ENCODE measurements at regions not wholly inside any gene's neighbourhood (a gene's known extent, or its start where the extent isn't known, plus 50 kb on each side); places are given as distances from the start of the nearest gene placed in this dataset.

GRCh38 chr17:10992106-10992880, 154.4 kb upstream of the PIRT start:
- H3K4me1 ChIP-seq (replicated peaks in 1 of 2; ENCODE audit: control insufficient read depth in 2 of 2, insufficient read depth in 2 of 2, low read length in 2 of 2) = no peaks in the 10 kb centered on the region
- ChIA-PET POLR2A (no interaction called here), CTCF (ENCODE audit: low intra/inter-chr PET ratio) (no interaction called here)
- no peaks in the 10 kb centered on the region for H4K20me1 ChIP-seq (replicated peaks; ENCODE audit: control insufficient read depth, insufficient read depth, low read length)
- H3K9me3 ChIP-seq (replicated peaks; ENCODE audit: control insufficient read depth, insufficient read depth, low read depth, low read length) = no peaks in the 10 kb centered on the region
- no peak overlapping the region for H2AFZ ChIP-seq (ENCODE audit: low read depth, low read length)
- in situ Hi-C loops (cut with MboI) = no loop called here
- ATAC-seq (no peak), DNase-seq (ENCODE audit: extremely low read depth in 1 of 4, low spot score in 3 of 4) (no peak), FAIRE-seq (no peak)
- no peaks in the 10 kb centered on the region for H3K27me3 ChIP-seq (ENCODE audit: control insufficient read depth in 2 of 2, insufficient read depth in 2 of 2, low read length in 2 of 2)
- H3K79me2 ChIP-seq (ENCODE audit: control insufficient read depth, insufficient read depth, low read length) = no peaks in the 10 kb centered on the region
- H3K36me3 ChIP-seq (ENCODE audit: control insufficient read depth, insufficient read depth, low read length) = no peaks in the 10 kb centered on the region
- no peak overlapping the region for H3K27ac ChIP-seq (ENCODE audit: extremely low read depth, low read depth, low read length)
- no peak overlapping the region for H3K9ac ChIP-seq (ENCODE audit: insufficient read depth in 1 of 2, low read depth in 2 of 2, low read length in 2 of 2)
- BruUV-seq (replicated peaks) = no TSS peak
- intact Hi-C loops (cut with micrococcal nuclease) = no loop called here
- TF ChIP-seq ZNF408 (CRISPR knock-in tag; IDR thresholded peaks at IDR 0.05; ENCODE audit: low read depth) (no peak), NCOA4 (IDR thresholded peaks at IDR 0.05; ENCODE audit: partially characterized antibody) (no peak), ZZZ3 (IDR thresholded peaks at IDR 0.05) (no peak), ZEB2 (IDR thresholded peaks at IDR 0.05) (no peak), CBFA2T3 (IDR thresholded peaks at IDR 0.05) (no peak), MECOM (CRISPR knock-in tag; IDR thresholded peaks at IDR 0.05) (no peak), ZNF212 (CRISPR knock-in tag; IDR thresholded peaks at IDR 0.05) (no peak)
- WGBS (ENCODE audit: insufficient coverage, low coverage, missing lambda C conversion rate) = 0% methylated on average over 10 of the region's 10 CpGs
- no peaks in the 10 kb centered on the region for H3K9me1 ChIP-seq (ENCODE audit: control insufficient read depth, insufficient read depth, low read length)
- H3K4me2 ChIP-seq (ENCODE audit: insufficient read depth, low read length) = no peak overlapping the region
- H3K4me3 ChIP-seq = no peak overlapping the region

- in situ Hi-C loops (cut with MboI) (no loop called here), intact Hi-C loops (cut with micrococcal nuclease) (no loop called here)
- Histone ChIP-seq H3K4me1 (replicated peaks in 1 of 2; ENCODE audit: control insufficient read depth in 2 of 2, insufficient read depth in 2 of 2, low read length in 2 of 2) (no peaks in the 10 kb centered on the region), H3K36me3 (ENCODE audit: control insufficient read depth, insufficient read depth, low read length) (no peaks in the 10 kb centered on the region), H4K20me1 (replicated peaks; ENCODE audit: control insufficient read depth, insufficient read depth, low read length) (no peaks in the 10 kb centered on the region), H3K4me2 (ENCODE audit: insufficient read depth, low read length) (no peak overlapping the region), H3K9ac (ENCODE audit: insufficient read depth in 1 of 2, low read depth in 2 of 2, low read length in 2 of 2) (no peak overlapping the region), H3K79me2 (ENCODE audit: control insufficient read depth, insufficient read depth, low read length) (no peaks in the 10 kb centered on the region), H3K27ac (ENCODE audit: extremely low read depth, low read depth, low read length) (no peak overlapping the region), H3K9me3 (replicated peaks; ENCODE audit: control insufficient read depth, insufficient read depth, low read depth, low read length) (no peaks in the 10 kb centered on the region), H3K4me3 (no peak overlapping the region), H3K27me3 (ENCODE audit: control insufficient read depth in 2 of 2, insufficient read depth in 2 of 2, low read length in 2 of 2) (no peaks in the 10 kb centered on the region), H2AFZ (ENCODE audit: low read depth, low read length) (no peak overlapping the region), H3K9me1 (ENCODE audit: control insufficient read depth, insufficient read depth, low read length) (no peaks in the 10 kb centered on the region)
- ATAC-seq (no peak), DNase-seq (ENCODE audit: extremely low read depth in 1 of 4, low spot score in 3 of 4) (no peak), FAIRE-seq (no peak)
- BruUV-seq (replicated peaks) = no TSS peak
- 0% methylated on average over 5 of the region's 5 CpGs for WGBS (ENCODE audit: insufficient coverage, low coverage, missing lambda C conversion rate)
- POLR2A ChIA-PET = no interaction called here
- CTCF ChIA-PET (ENCODE audit: low intra/inter-chr PET ratio) = no interaction called here
- no peak for TF ChIP-seq ZNF253 (CRISPR knock-in tag; conservative IDR thresholded peaks at IDR 0.05)
- TF ChIP-seq CEBPG (CRISPR knock-in tag; IDR thresholded peaks at IDR 0.05) = no peak
- TF ChIP-seq CEBPG (tag; conservative IDR thresholded peaks at IDR 0.05 in 1 of 2, IDR thresholded peaks at IDR 0.05 in 1 of 2) = no peak
- no peak for TF ChIP-seq POU5F1 (IDR thresholded peaks at IDR 0.05; ENCODE audit: borderline replicate concordance, low read depth, low read length, partially characterized antibody)
- no peak for TF ChIP-seq U2AF1 (optimal IDR thresholded peaks at IDR 0.05; ENCODE audit: low read depth, low read length)
- TF ChIP-seq HNRNPLL (IDR thresholded peaks at IDR 0.05; ENCODE audit: low read depth, low read length, poor library complexity, severe bottlenecking) = no peak
- no peak for TF ChIP-seq BRCA1 (IDR thresholded peaks at IDR 0.05)
- TF ChIP-seq BRCA1 (CRISPR knock-in tag; IDR thresholded peaks at IDR 0.05) = no peak
- TF ChIP-seq PRMT5 (CRISPR knock-in tag; IDR thresholded peaks at IDR 0.05) = no peak
- no peak for TF ChIP-seq MAFK (IDR thresholded peaks at IDR 0.05; ENCODE audit: low read length)
- no peak for TF ChIP-seq ZC3H11A (IDR thresholded peaks at IDR 0.05; ENCODE audit: low read depth, low read length)
- TF ChIP-seq KAT2B (IDR thresholded peaks at IDR 0.05; ENCODE audit: low read depth, low read length) = no peak
- no peak for TF ChIP-seq ATF4 (CRISPR knock-in tag; IDR thresholded peaks at IDR 0.05)
These were observed 149.9 kb upstream of the PIRT start for GRCh38 chr17:10987786-10988185.
